ENCODE measurements at regions not wholly inside any gene's neighbourhood (a gene's known extent, or its start where the extent isn't known, plus 50 kb on each side); places are given as distances from the start of the nearest gene placed in this dataset.

DNA sequence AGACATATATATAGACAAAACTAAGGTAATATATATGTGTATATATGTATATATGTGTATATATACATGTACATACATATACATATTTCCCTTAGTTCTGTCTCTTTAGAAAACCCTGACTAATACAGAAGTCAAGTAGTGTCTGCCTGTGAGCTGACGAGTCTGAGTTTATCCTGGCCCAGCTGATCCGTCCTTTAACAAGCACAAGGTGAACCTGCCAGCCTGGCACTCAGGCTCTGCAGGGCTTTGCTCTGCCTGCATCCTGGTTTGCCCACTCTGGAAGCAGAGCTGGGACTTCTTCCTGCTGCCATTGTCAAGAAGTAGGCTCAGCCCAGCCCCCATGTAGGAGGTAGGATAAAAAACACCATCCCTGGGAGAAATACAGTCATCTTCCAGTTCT is 388.0 kb downstream of the ICE1 start:
- Mint-ChIP-seq H3K4me3 (no peak overlapping the region), H3K36me3 (ENCODE audit: low read depth) (no peaks in the 10 kb centered on the region), H3K4me1 (ENCODE audit: low read depth) (no peaks in the 10 kb centered on the region), H3K27me3 (ENCODE audit: insufficient read depth) (no peaks in the 10 kb centered on the region), H3K9me3 (no peaks in the 10 kb centered on the region), H3K27ac (no peak overlapping the region)
- intact Hi-C loops (cut with micrococcal nuclease): no loop called here
- DNase-seq (ENCODE audit: low spot score): no peak

DNA sequence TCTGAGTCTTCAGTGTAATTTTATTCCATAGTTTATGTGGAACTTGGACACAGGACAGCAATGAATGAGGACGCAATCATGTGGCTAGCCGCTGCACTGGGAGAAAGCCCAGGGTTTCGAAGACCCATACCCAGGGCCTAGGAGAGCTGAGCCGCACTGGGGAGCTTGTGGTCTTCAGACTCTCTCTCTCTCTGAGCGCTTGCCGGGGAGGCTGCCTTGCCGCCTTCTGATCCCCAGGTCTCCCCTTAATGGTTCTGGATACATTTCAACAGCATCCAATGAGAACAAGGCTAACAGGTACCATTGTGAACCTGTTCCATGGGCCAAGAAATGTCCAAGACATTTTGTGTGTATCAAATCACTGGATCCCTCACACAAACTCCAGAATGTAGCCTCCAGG is 383.4 kb downstream of the ICE1 start:
- no peaks in the 10 kb centered on the region for H3K9me3 Mint-ChIP-seq
- intact Hi-C loops (cut with micrococcal nuclease): no loop called here

DNA sequence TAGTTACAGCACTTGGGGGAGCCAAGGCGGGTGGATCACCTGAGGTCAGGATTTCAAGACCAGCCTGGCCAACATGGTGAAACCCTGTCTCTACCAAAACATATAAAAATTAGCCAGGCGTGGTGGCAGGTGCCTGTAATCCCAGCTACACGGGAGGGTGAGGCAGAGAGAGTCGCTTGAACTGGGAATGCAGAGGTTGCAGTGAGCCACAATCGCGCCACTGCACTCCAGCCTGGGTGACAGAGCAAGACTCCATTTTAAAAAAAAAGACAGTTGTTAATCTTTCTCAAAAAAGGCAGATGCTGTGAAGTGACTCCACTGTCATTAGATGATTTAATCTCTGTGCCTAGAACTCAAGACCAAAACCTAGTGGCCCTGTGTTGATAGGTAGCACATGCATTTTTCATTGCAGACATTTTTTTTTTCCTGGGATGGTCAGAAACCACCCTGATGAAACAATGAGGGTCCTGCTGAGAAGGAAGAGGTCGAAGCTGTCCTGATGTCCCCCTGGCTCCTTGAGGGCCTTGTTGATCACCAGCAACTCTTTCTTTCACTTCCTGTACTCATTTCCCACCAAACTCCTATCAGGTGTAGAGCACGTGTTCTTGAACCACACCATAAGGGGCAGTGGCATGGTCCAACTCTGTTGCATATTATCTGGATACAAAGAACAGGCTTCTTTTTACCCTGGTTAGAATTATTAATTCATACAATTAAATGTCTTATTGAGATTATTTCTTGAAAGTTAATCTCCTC is 382.2 kb downstream of the ICE1 start:
- H3K27ac Mint-ChIP-seq: no peak overlapping the region
- intact Hi-C loops (cut with micrococcal nuclease): no loop called here
- H3K9me3 Mint-ChIP-seq: no peaks in the 10 kb centered on the region
- H3K27me3 Mint-ChIP-seq (ENCODE audit: insufficient read depth): peaks cover 2% of the 10 kb centered on the region
- no peak overlapping the region for H3K4me3 Mint-ChIP-seq
- DNase-seq (ENCODE audit: low spot score): no peak
- H3K36me3 Mint-ChIP-seq (ENCODE audit: low read depth): no peaks in the 10 kb centered on the region
- no peaks in the 10 kb centered on the region for H3K4me1 Mint-ChIP-seq (ENCODE audit: low read depth)

More for the DNA sequence above, 383.4 kb downstream of the ICE1 start:
- peaks cover 2% of the 10 kb centered on the region for H3K27me3 Mint-ChIP-seq (ENCODE audit: insufficient read depth)
- no peaks in the 10 kb centered on the region for H3K4me1 Mint-ChIP-seq (ENCODE audit: low read depth)
- DNase-seq (ENCODE audit: low spot score): no peak
- H3K36me3 Mint-ChIP-seq (ENCODE audit: low read depth): no peaks in the 10 kb centered on the region
- H3K27ac Mint-ChIP-seq: no peak overlapping the region
- H3K4me3 Mint-ChIP-seq: no peak overlapping the region

DNA sequence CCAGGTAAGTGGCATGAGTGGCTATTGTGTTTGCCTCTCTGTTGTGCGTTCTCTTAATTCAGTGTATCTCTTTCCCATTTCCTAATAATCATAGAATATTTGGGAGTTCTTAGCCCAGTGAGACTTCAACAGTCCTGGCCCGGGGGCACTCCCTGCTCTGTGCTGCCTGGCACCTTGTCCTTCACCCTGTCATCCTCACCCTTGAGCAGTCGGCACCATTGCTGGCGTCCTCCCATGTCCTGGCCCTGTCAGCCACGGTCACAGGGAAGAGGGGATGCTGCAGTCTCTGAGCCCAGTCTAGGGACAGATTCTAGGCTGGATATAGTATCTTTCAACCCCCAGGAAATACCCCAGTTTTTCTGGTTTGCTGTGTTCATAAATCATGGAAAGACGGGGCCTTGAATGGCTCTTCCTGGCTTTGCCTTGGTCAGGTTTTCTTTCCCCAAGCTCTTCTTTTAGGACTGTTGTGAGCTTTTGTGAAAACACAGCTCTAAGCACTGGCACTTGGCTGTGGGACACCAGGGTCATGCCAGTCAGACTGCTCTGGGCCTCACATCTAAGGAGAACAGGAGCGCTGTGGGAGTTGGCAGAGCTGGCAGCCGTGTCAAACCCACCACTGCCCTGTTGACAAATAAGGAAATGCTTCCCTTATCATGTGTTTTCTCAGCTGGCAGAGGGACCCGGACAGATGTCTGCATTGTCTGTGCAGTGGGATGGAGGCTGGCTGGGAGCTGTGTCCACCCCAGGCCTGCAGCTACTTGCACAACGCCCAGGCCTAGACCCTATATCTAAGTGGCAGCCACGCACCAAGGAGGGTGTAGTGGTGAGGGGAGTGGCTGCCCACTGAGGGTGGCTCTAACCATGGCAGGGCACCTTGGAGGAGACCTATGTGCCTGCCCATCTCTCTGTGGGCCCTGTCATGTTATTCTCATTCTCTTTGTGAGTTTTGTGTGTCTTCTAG is 378.6 kb downstream of the ICE1 start:
- Mint-ChIP-seq H3K36me3 (ENCODE audit: low read depth) (no peaks in the 10 kb centered on the region), H3K4me1 (ENCODE audit: low read depth) (no peaks in the 10 kb centered on the region), H3K9me3 (no peaks in the 10 kb centered on the region), H3K27me3 (ENCODE audit: insufficient read depth) (peaks cover 4% of the 10 kb centered on the region), H3K4me3 (no peak overlapping the region), H3K27ac (no peak overlapping the region)
- DNase-seq (ENCODE audit: low spot score): no peak
- intact Hi-C loops (cut with micrococcal nuclease): no loop called here

DNA sequence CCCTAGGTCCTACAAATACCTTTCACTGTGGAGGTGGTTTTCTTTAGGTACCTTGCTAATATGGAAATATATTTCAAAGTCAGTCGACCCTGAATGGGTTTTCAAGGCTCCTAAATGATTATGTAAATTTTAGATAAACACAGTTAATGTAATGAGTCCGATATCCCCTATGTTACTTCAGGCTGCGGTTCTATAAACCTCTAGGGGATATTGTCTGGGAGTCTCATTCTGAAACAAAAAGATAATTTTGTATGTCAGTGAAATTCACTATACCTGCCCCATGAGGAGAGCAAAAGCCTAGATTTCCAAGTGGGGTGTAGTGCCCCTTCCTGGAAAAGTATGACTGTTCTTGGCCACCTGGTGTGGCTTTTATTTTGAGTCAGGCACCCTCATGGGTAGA is 377.3 kb downstream of the ICE1 start:
- Mint-ChIP-seq H3K27me3 (ENCODE audit: insufficient read depth) (peaks cover 4% of the 10 kb centered on the region), H3K4me1 (ENCODE audit: low read depth) (no peaks in the 10 kb centered on the region), H3K27ac (no peak overlapping the region), H3K4me3 (no peak overlapping the region), H3K36me3 (ENCODE audit: low read depth) (no peaks in the 10 kb centered on the region), H3K9me3 (no peaks in the 10 kb centered on the region)
- intact Hi-C loops (cut with micrococcal nuclease): no loop called here
- no peak for DNase-seq (ENCODE audit: low spot score)

DNA sequence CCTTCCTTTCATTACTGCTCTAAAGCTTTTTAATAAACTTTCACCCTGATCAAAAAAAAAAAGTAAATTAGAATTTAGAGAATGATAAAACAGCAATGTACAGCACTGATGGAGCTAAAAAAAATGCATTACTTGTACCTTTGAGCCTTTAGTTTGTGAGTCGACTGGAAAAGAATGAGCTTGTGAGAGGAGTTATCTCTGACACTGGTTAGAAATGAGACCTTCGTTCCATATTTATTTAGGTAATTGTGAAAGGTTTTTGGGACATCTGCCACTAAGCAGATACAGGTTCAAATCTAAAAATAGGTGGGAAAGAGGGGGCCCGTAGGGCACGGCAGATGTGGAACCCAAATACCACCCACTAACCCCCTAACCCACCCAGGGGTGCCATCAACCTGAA is 376.8 kb downstream of the ICE1 start:
- intact Hi-C loops (cut with micrococcal nuclease): no loop called here
- Mint-ChIP-seq H3K36me3 (ENCODE audit: low read depth) (no peaks in the 10 kb centered on the region), H3K4me1 (ENCODE audit: low read depth) (no peaks in the 10 kb centered on the region), H3K9me3 (no peaks in the 10 kb centered on the region), H3K27me3 (ENCODE audit: insufficient read depth) (peaks cover 1% of the 10 kb centered on the region), H3K27ac (no peak overlapping the region), H3K4me3 (no peak overlapping the region)
- no peak for DNase-seq (ENCODE audit: low spot score)

DNA sequence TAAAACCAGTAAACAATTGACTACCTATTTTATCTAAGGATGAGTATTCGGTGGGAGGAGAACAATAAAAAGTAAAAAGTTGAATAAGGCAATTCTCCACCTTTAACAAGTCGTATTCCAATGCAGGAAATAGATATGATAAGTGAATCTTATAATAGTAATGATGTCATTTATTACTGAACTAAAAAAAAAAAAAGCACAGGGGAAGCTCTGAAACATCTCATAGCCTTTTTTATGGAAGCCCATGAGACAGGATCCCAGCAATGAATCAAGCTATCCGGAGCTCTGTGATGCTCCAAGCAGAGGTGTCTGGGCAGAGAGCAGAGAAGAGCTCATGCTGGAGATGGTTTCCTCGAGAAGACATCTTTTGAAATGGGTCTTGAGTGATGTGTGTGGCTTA is 376.0 kb downstream of the ICE1 start:
- Mint-ChIP-seq H3K36me3 (ENCODE audit: low read depth) (no peaks in the 10 kb centered on the region), H3K27me3 (ENCODE audit: insufficient read depth) (peaks cover 1% of the 10 kb centered on the region), H3K27ac (no peak overlapping the region), H3K9me3 (no peaks in the 10 kb centered on the region), H3K4me1 (ENCODE audit: low read depth) (no peaks in the 10 kb centered on the region), H3K4me3 (no peak overlapping the region)
- no peak for DNase-seq (ENCODE audit: low spot score)
- intact Hi-C loops (cut with micrococcal nuclease): no loop called here

DNA sequence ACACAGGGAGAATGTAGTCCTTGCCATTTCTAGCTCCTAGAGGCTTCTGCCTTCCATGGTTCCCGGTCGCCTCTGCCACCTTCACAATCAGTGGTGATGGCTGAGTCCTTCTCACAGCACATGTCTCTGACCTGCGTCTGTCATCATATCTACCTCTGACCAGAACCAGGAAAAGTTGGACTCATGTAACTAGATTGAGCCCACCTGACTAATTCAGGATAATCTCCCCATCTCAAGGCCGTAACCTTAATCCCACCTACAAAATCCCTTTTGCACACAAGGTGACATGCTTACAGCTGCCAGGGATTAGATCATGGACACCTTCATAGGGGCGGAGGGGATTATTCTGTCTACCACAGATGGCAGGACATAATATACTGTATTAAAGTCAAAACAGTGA is 375.6 kb downstream of the ICE1 start:
- Mint-ChIP-seq H3K27me3 (ENCODE audit: insufficient read depth) (peaks cover 1% of the 10 kb centered on the region), H3K27ac (no peak overlapping the region), H3K36me3 (ENCODE audit: low read depth) (no peaks in the 10 kb centered on the region), H3K4me1 (ENCODE audit: low read depth) (no peaks in the 10 kb centered on the region), H3K9me3 (no peaks in the 10 kb centered on the region), H3K4me3 (no peak overlapping the region)
- intact Hi-C loops (cut with micrococcal nuclease): no loop called here
- DNase-seq (ENCODE audit: low spot score): no peak

DNA sequence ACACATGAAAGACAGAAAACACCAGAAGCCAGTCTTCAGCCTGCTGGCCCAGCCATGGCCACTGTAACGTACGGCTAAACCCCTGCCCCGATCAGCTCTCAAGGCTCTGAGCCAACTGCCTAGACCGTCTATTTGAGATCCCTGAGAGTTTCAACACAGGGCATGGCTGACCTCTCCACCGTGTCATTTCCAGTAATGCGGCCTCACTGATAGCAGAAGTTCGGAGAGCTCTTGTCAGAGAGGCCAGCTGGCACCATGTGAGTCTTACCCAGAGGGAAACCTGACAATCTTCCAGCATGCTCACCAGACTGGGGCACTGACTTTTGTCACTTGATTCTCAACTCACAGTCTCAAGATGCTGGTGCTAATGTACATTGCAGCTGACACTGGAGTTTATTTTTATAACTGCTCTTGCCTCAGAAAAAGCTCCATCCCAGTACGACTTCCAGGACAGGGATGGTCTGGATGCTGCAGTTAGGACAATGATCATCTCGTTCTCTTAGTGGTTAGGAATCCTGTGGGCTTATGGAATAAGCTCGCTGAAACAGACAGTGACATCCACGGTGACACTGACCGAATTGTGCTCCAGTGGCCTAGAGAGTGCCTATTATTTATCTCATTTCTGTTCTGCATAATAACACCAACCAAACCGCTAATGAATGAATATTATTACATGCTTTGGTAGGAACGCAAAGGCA is 372.7 kb downstream of the ICE1 start:
- H3K27ac Mint-ChIP-seq: no peak overlapping the region
- no peaks in the 10 kb centered on the region for H3K9me3 Mint-ChIP-seq
- intact Hi-C loops (cut with micrococcal nuclease): no loop called here
- peaks cover 1% of the 10 kb centered on the region for H3K27me3 Mint-ChIP-seq (ENCODE audit: insufficient read depth)
- no peak overlapping the region for H3K4me3 Mint-ChIP-seq
- H3K36me3 Mint-ChIP-seq (ENCODE audit: low read depth): no peaks in the 10 kb centered on the region
- no peaks in the 10 kb centered on the region for H3K4me1 Mint-ChIP-seq (ENCODE audit: low read depth)
- DNase-seq (ENCODE audit: low spot score): no peak

DNA sequence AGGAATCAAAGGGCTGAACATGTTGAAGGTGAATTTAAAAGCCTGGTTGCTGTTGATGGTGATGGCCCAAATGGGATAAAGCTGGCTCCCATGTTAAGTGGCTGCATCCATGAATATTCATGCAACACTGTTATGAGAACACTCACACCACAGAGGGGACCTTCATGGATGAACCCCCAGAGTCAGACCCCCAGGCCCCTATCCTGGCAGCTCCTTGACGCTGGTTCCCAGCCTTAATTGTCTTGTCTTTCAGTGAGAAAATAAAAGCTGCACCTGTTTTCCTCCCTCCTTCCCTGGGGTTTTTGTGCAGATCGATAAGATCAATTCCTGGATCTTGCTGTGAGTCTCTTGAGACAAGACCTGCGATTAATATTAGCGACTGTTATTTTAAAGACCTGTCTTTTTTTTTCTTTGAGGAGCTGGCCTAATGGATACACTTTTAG is 371.7 kb downstream of the ICE1 start:
- Mint-ChIP-seq H3K4me3 (no peak overlapping the region), H3K36me3 (ENCODE audit: low read depth) (no peaks in the 10 kb centered on the region), H3K9me3 (no peaks in the 10 kb centered on the region), H3K4me1 (ENCODE audit: low read depth) (no peaks in the 10 kb centered on the region), H3K27ac (no peak overlapping the region), H3K27me3 (ENCODE audit: insufficient read depth) (peaks cover 1% of the 10 kb centered on the region)
- intact Hi-C loops (cut with micrococcal nuclease): no loop called here
- no peak for DNase-seq (ENCODE audit: low spot score)

DNA sequence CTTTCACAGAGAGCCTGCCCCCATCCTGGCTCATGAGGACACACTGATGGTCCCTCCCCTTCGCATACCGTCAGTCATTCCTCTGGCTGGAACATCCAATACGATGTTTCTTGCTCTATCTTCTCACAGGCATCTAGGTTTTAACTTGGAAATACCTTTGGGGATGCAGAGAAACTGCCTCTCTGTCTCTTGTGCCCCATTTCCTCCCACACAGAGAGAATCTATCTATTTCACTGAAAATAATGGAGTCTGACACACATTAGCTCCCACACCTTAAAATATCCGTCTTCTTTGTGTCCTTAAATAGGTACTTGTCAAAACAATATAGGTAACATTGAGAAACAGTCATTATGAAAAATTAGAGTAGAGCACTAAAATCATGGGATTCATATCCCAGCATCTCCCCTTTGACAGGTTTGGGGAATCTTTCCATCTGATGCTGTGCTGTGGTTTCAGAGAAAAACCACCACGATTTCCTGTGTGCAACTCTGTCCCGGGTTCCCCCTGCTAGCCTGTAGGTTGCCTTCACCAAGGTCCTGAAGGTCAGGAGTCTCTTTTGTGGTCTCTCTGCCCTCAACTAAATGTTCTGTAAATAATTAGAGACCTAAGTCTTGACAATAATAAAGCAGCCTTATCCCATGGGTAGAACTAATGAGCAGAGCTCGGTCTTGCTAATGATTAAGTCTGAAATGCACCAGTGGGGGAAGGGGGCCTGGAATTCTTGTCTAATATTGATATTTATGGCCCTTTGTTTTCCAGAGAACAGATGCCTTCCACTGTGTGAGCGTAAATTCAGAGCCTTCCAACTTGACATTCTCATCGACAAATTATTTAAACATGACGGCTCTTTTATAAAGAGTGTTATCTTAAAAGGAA is 371.0 kb downstream of the ICE1 start:
- Mint-ChIP-seq H3K27me3 (ENCODE audit: insufficient read depth) (peaks cover 1% of the 10 kb centered on the region), H3K9me3 (no peaks in the 10 kb centered on the region), H3K4me3 (no peak overlapping the region), H3K27ac (no peak overlapping the region), H3K4me1 (ENCODE audit: low read depth) (no peaks in the 10 kb centered on the region), H3K36me3 (ENCODE audit: low read depth) (no peaks in the 10 kb centered on the region)
- DNase-seq (ENCODE audit: low spot score): no peak
- intact Hi-C loops (cut with micrococcal nuclease): no loop called here

DNA sequence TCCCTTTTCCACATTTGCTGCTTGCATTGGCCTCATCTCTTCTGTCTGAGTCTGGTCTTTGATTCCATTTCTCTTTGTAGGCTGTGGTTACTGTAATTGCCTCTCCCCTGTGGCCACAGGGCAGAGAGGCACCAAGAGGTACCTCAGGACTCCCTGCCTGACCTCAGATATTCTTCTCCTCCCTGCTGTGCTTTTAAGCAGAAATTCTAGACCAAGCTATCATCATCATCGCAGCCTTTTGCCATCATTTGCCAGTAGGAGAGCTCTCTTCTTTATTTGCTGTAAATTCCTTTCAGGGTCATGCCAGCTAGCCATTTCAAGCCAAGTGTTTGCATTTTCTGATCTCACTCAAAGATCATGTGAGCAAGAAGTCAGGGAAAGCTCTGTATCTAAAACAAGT is 369.6 kb downstream of the ICE1 start:
- Mint-ChIP-seq H3K27ac (no peak overlapping the region), H3K4me3 (no peak overlapping the region), H3K27me3 (ENCODE audit: insufficient read depth) (no peaks in the 10 kb centered on the region), H3K4me1 (ENCODE audit: low read depth) (no peaks in the 10 kb centered on the region), H3K36me3 (ENCODE audit: low read depth) (no peaks in the 10 kb centered on the region), H3K9me3 (no peaks in the 10 kb centered on the region)
- intact Hi-C loops (cut with micrococcal nuclease): no loop called here
- no peak for DNase-seq (ENCODE audit: low spot score)

All from activated T-helper 1 cell treated with anti-CD3 and anti-CD28 coated beads, Interleukin-12 subunit alpha, Interleukin-12 subunit beta, Interleukin-2, Interleukin-4 antibody, amounts not matched to agents 30 ng/mL and 10 ng/mL and 1 ng/mL, durations not matched to agents 14 hours and 24 hours and 36 hours (primary cell).